ENCODE measurements at regions not wholly inside any gene's neighbourhood (a gene's known extent, or its start where the extent isn't known, plus 50 kb on each side); places are given as distances from the start of the nearest gene placed in this dataset.

GRCh38 chr1:232269988-232270387 lies 359.9 kb downstream of the SIPA1L2 start:
- no peak overlapping the region for H3K4me3 ChIP-seq
- no peaks in the 10 kb centered on the region for H3K4me1 ChIP-seq
- H3K27me3 ChIP-seq = no peaks in the 10 kb centered on the region
- no peak for TF ChIP-seq CTCF (IDR thresholded peaks at IDR 0.05)
- H3K27ac ChIP-seq = no peak overlapping the region
- no peak for DNase-seq (ENCODE audit: low spot score)
- H3K9me3 ChIP-seq = no peaks in the 10 kb centered on the region
- no peaks in the 10 kb centered on the region for H3K36me3 ChIP-seq

GRCh38 chr1:232267837-232268598 lies 361.9 kb downstream of the SIPA1L2 start:
- no peaks in the 10 kb centered on the region for H3K9me3 ChIP-seq
- TF ChIP-seq CTCF (IDR thresholded peaks at IDR 0.05) = no peak

GRCh38 chr1:232267092-232267836 lies 362.7 kb downstream of the SIPA1L2 start:
- Histone ChIP-seq H3K27ac (no peak overlapping the region), H3K27me3 (no peaks in the 10 kb centered on the region), H3K4me3 (no peak overlapping the region), H3K36me3 (no peaks in the 10 kb centered on the region), H3K9me3 (no peaks in the 10 kb centered on the region), H3K4me1 (no peaks in the 10 kb centered on the region)
- no peak for DNase-seq (ENCODE audit: low spot score)
- TF ChIP-seq CTCF (IDR thresholded peaks at IDR 0.05) = no peak

More at GRCh38 chr1:232267837-232268598, 361.9 kb downstream of the SIPA1L2 start:
- Histone ChIP-seq H3K27ac (no peak overlapping the region), H3K4me1 (no peaks in the 10 kb centered on the region), H3K36me3 (no peaks in the 10 kb centered on the region), H3K27me3 (no peaks in the 10 kb centered on the region), H3K4me3 (no peak overlapping the region)
- no peak for DNase-seq (ENCODE audit: low spot score)

GRCh38 chr1:232263452-232263851 lies 366.5 kb downstream of the SIPA1L2 start:
- no peaks in the 10 kb centered on the region for H3K27me3 ChIP-seq
- no peak overlapping the region for H3K27ac ChIP-seq
- no peak for TF ChIP-seq CTCF (IDR thresholded peaks at IDR 0.05)
- H3K36me3 ChIP-seq = no peaks in the 10 kb centered on the region
- H3K4me1 ChIP-seq = no peaks in the 10 kb centered on the region
- H3K4me3 ChIP-seq = no peak overlapping the region
- no peaks in the 10 kb centered on the region for H3K9me3 ChIP-seq
- DNase-seq (ENCODE audit: low spot score) = no peak

- Histone ChIP-seq H3K9me3 (no peaks in the 10 kb centered on the region), H3K4me1 (no peaks in the 10 kb centered on the region), H3K36me3 (no peaks in the 10 kb centered on the region), H3K27ac (no peak overlapping the region), H3K4me3 (no peak overlapping the region), H3K27me3 (no peaks in the 10 kb centered on the region)
- DNase-seq (ENCODE audit: low spot score) = no peak
- TF ChIP-seq CTCF (IDR thresholded peaks at IDR 0.05) = no peak
Measured at GRCh38 chr1:232262991-232263390, 366.9 kb downstream of the SIPA1L2 start.

Data from right atrium auricular region (tissue), 2 donors.